Caco-2 (cell line): ENCODE measurements at regions not wholly inside any gene's neighbourhood (a gene's known extent, or its start where the extent isn't known, plus 50 kb on each side); places are given as distances from the start of the nearest gene placed in this dataset.
"Not testable (repeated sequence)": the region's sequence is repeated elsewhere in the genome, so short reads cannot be mapped to it uniquely, and the experiment has no call there.

Experiments used
- BruUV-seq: library from RNA; stranded (reverse); fragments of 400-500 nt; replicated peaks from 2 replicates; lab custom pipeline; 2021; lab: Mats Ljungman, UMichigan
- CTCF ChIA-PET: fragments of 300-600 bp; sonication (Branson Sonifier 250); formaldehyde crosslinking; loops from one replicate; lab custom pipeline; 2022; ENCODE audit warnings: antibody characterized with exemption; lab: Charles Lee
- POLR2A ChIA-PET: fragments of 300-600 bp; sonication (Branson Sonifier 250); formaldehyde crosslinking; loops from one replicate; lab custom pipeline; 2022; ENCODE audit warnings: antibody characterized with exemption; lab: Charles Lee
- DNase-seq, 2 experiments: peaks; one replicate each; pipeline versions ENCODE4 v3.0.0 to v3.0.0-alpha.2; 2020 to 2022
- H3K27me3 ChIP-seq: replicated peaks from 2 replicates; pipeline ENCODE4 v1.6.0; 2011; ENCODE audit warnings: low read length; ENCODE audit not compliant: control insufficient read depth, insufficient read depth
- H3K36me3 ChIP-seq: 2 replicates; pipeline ENCODE4 v1.5.1; 2011; ENCODE audit warnings: low read length; ENCODE audit not compliant: control insufficient read depth, insufficient read depth
- H3K4me1 ChIP-seq: fragments of 250-450 bp; sonication (Bioruptor Pico); 2 replicates; pipeline ENCODE4 v1.5.1; 2020; ENCODE audit warnings: mild to moderate bottlenecking
- H3K4me3 ChIP-seq: 2 replicates; pipeline ENCODE4 v1.5.1; 2011; ENCODE audit warnings: low read depth, mild to moderate bottlenecking, control low read depth, low read length
- H3K9me3 ChIP-seq: fragments of 250-450 bp; sonication (Bioruptor Pico); 2 replicates; pipeline ENCODE4 v1.5.1; 2020; ENCODE audit warnings: mild to moderate bottlenecking, moderate library complexity
- H3K27ac Mint-ChIP-seq: one replicate; pipeline ENCODE4 v1.8.0; 2022; ENCODE audit warnings: mixed read lengths; ENCODE audit not compliant: unreplicated experiment
- H3K27me3 Mint-ChIP-seq: one replicate; pipeline ENCODE4 v1.8.0; 2022; ENCODE audit warnings: mixed read lengths; ENCODE audit not compliant: insufficient read depth, unreplicated experiment
- H3K36me3 Mint-ChIP-seq: one replicate; pipeline ENCODE4 v1.8.0; 2022; ENCODE audit warnings: mild to moderate bottlenecking, mixed read lengths; ENCODE audit not compliant: insufficient read depth, unreplicated experiment
- H3K4me1 Mint-ChIP-seq: one replicate; pipeline ENCODE4 v1.8.0; 2022; ENCODE audit warnings: low read depth, mixed read lengths; ENCODE audit not compliant: unreplicated experiment
- H3K4me3 Mint-ChIP-seq: one replicate; pipeline ENCODE4 v1.8.0; 2022; ENCODE audit warnings: mild to moderate bottlenecking, moderate library complexity, mixed read lengths; ENCODE audit not compliant: unreplicated experiment
- H3K9me3 Mint-ChIP-seq: one replicate; pipeline ENCODE4 v1.8.0; 2022; ENCODE audit warnings: mixed read lengths; ENCODE audit not compliant: unreplicated experiment
- intact Hi-C: fragments of 100-400 bp; cut with micrococcal nuclease; formaldehyde crosslinking; loops from one replicate; pipeline ENCODE4 v1.10.0; 2022; ENCODE audit not compliant: unreplicated experiment
- TF ChIP-seq, protein P1 (sequence below), 2 experiments: fragments of 200-600 bp in 1 of 2; IDR thresholded peaks; 1 replicate in 1 of 2; 2 replicates in 1 of 2; pipeline versions ENCODE4 v1.5.1 to v1.8.0; 2011 to 2022; ENCODE audit warnings: antibody characterized with exemption in 1 of 2, control low read depth in 1 of 2, inconsistent platforms in 1 of 2, low read depth in 1 of 2, low read length in 1 of 2, mild to moderate bottlenecking in 1 of 2, moderate library complexity in 1 of 2; ENCODE audit not compliant: insufficient read depth in 1 of 2, severe bottlenecking in 1 of 2, unreplicated experiment in 1 of 2

DNA sequence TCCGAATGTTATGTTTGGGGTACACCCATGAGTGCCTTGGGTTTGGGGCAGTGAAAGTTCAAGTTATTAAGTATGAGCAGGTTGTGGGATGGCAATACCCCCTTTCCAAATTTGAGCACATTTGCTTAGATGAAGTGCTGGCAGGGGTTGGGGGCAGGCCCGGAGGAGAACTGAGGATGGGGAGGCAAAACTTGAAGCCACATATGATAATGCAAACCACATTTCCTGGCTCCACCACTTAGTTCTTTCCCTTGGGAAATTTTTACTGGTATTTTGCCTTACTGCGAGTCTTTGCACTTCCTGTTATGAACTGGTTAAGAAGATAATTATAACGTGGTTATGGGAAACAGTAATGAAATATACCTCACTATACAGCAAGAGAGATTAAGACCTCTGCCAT is 336.0 kb upstream of the ONECUT1 start:
- Mint-ChIP-seq H3K4me3 (no peak overlapping the region), H3K36me3 (no peaks in the 10 kb centered on the region), H3K4me1 (no peaks in the 10 kb centered on the region), H3K9me3 (no peaks in the 10 kb centered on the region), H3K27ac (no peak overlapping the region), H3K27me3 (no peaks in the 10 kb centered on the region)
- no TSS peak for BruUV-seq
- Histone ChIP-seq H3K4me1 (no peaks in the 10 kb centered on the region), H3K27me3 (no peaks in the 10 kb centered on the region), H3K4me3 (no peak overlapping the region), H3K36me3 (no peaks in the 10 kb centered on the region), H3K9me3 (no peaks in the 10 kb centered on the region)
- ChIA-PET POLR2A (no interaction called here), CTCF (no interaction called here)
- intact Hi-C loops, result no loop called here
- no peak for DNase-seq
- TF ChIP-seq, protein P1, sequence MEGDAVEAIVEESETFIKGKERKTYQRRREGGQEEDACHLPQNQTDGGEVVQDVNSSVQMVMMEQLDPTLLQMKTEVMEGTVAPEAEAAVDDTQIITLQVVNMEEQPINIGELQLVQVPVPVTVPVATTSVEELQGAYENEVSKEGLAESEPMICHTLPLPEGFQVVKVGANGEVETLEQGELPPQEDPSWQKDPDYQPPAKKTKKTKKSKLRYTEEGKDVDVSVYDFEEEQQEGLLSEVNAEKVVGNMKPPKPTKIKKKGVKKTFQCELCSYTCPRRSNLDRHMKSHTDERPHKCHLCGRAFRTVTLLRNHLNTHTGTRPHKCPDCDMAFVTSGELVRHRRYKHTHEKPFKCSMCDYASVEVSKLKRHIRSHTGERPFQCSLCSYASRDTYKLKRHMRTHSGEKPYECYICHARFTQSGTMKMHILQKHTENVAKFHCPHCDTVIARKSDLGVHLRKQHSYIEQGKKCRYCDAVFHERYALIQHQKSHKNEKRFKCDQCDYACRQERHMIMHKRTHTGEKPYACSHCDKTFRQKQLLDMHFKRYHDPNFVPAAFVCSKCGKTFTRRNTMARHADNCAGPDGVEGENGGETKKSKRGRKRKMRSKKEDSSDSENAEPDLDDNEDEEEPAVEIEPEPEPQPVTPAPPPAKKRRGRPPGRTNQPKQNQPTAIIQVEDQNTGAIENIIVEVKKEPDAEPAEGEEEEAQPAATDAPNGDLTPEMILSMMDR (IDR thresholded peaks at IDR 0.05; ENCODE audit: insufficient read depth in 1 of 2, low read depth in 1 of 2, low read length in 1 of 2, severe bottlenecking in 1 of 2, unreplicated experiment in 1 of 2), result no peak

DNA sequence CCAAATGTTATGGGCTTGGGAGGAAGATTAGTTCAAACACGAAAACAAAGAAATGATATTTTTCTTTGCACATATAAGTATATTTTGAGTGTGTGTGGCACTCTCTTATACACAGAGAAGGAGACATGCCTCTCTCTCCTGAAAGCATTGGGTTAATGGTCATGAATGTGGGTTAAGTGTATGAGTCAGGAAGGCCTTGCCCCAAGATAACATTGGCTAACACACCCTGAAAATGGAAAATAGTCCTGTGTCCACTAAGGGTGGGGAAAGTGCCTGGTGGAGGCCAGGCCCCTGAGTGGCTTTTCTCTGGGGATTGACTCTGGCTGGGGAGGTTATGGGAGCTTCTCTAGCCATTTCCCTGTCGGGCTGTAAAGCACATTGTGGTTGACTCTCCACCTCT is 332.7 kb upstream of the ONECUT1 start:
- peaks cover under 1% of the 10 kb centered on the region for H3K9me3 Mint-ChIP-seq
- DNase-seq, result no peak
- POLR2A ChIA-PET, result no interaction called here

DNA sequence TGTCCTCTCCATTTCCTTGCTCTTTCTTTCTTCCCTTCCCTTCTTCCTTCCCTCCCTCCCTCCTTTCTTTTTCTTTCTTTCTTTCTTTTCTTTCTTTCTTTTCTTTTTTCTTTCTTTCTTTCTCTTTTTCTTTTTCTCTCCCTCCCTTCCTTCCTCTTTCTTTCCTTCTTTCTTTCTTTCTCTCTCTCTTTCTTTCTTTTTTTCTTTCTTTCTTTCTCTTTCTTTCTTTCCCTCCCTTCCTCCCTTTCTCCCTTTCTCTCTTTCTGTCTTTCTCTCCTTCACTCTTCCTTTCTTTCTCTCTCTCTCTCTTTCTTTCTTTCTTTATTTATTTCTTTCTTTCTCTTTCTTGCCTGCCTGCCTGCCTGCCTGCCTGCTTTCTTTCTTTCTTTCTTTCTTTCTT is 326.8 kb upstream of the ONECUT1 start:
- H3K4me1 ChIP-seq, H3K4me3 Mint-ChIP-seq, H3K27ac Mint-ChIP-seq, DNase-seq, POLR2A ChIA-PET, H3K36me3 ChIP-seq, BruUV-seq, CTCF ChIA-PET, H3K27me3 Mint-ChIP-seq, H3K4me3 ChIP-seq, H3K36me3 Mint-ChIP-seq, H3K4me1 Mint-ChIP-seq, H3K27me3 ChIP-seq, intact Hi-C loops, H3K9me3 ChIP-seq: not testable (repeated sequence)
- H3K9me3 Mint-ChIP-seq, result peaks cover 14% of the 10 kb centered on the region

More for the DNA sequence above, 332.7 kb upstream of the ONECUT1 start:
- H3K4me1 Mint-ChIP-seq, result no peaks in the 10 kb centered on the region
- H3K36me3 Mint-ChIP-seq, result no peaks in the 10 kb centered on the region
- no peaks in the 10 kb centered on the region for H3K27me3 Mint-ChIP-seq
- intact Hi-C loops, result no loop called here
- CTCF ChIA-PET, result no interaction called here
- H3K36me3 ChIP-seq, result no peaks in the 10 kb centered on the region
- H3K9me3 ChIP-seq, result no peaks in the 10 kb centered on the region
- H3K27me3 ChIP-seq, result no peaks in the 10 kb centered on the region
- no peak overlapping the region for H3K27ac Mint-ChIP-seq
- H3K4me1 ChIP-seq, result no peaks in the 10 kb centered on the region
- no peak overlapping the region for H3K4me3 Mint-ChIP-seq
- no peak overlapping the region for H3K4me3 ChIP-seq
- TF ChIP-seq, protein P1 (IDR thresholded peaks at IDR 0.05; ENCODE audit: insufficient read depth in 1 of 2, low read depth in 1 of 2, low read length in 1 of 2, severe bottlenecking in 1 of 2, unreplicated experiment in 1 of 2), result no peak
- no TSS peak for BruUV-seq

DNA sequence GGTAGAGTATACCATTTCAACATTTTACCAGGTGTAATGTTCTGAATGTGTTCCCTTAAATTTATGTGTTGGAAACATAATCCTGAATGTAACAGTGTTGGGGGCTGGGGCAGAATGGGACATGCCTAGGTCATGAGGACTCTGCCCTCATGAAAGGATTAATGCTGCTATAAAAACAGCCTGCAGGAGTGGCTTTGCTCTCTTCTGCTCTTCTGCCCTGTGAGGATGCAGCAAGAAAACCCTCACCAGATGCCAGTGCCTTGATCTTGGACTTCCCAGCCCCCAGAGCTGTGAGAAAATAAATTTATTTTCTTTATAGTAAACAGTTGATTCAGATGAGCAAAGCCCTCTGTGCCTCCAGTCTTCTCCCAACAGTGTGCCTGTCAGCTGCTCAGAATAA is 326.0 kb upstream of the ONECUT1 start:
- TF ChIP-seq, protein P1 (IDR thresholded peaks at IDR 0.05; ENCODE audit: insufficient read depth in 1 of 2, low read depth in 1 of 2, low read length in 1 of 2, severe bottlenecking in 1 of 2, unreplicated experiment in 1 of 2), result no peak
- Mint-ChIP-seq H3K27ac (no peak overlapping the region), H3K27me3 (no peaks in the 10 kb centered on the region), H3K9me3 (peaks cover 14% of the 10 kb centered on the region), H3K4me3 (no peak overlapping the region), H3K4me1 (no peaks in the 10 kb centered on the region), H3K36me3 (no peaks in the 10 kb centered on the region)
- ChIA-PET CTCF (no interaction called here), POLR2A (no interaction called here)
- no TSS peak for BruUV-seq
- H3K9me3 ChIP-seq, result no peaks in the 10 kb centered on the region
- H3K36me3 ChIP-seq, result no peaks in the 10 kb centered on the region
- DNase-seq, result no peak
- H3K27me3 ChIP-seq, result no peaks in the 10 kb centered on the region
- no peak overlapping the region for H3K4me3 ChIP-seq
- intact Hi-C loops, result no loop called here
- no peaks in the 10 kb centered on the region for H3K4me1 ChIP-seq
